T-helper 2 cell treated with Interferon-gamma antibody and Interleukin-4, amounts not matched to agents 100 ng/mL and 5 ng/mL, for 36 hours (primary cell): ENCODE measurements at regions not wholly inside any gene's neighbourhood (a gene's known extent, or its start where the extent isn't known, plus 50 kb on each side); places are given as distances from the start of the nearest gene placed in this dataset.
"Not testable (repeated sequence)": the region's sequence is repeated elsewhere in the genome, so short reads cannot be mapped to it uniquely, and the experiment has no call there.

ENCODE experiments used
- intact Hi-C: fragments of 100-400 bp; cut with micrococcal nuclease; formaldehyde crosslinking; loops from one replicate; pipeline ENCODE4 v1.15.1; 2023

DNA sequence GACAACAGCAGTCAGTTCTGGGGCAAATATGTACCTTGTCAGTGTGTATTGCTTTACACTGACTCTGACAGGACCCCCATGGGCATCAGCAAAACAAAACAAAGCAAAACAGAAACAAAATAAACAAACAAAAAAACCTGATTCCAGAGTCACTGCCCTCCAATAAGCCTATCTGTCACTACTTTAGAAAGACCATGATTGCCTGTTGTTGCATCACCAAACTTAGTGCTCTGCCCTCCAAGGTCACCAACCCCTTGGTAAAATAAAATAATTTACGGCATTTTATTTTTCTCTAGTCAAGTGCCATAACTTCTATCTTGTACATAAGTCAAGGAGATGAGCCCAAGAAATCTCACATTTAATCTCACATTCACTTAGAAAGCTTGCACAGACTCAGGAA, 120.9 kb upstream of the ADAMTS3 start:
- intact Hi-C loops = no loop called here

DNA sequence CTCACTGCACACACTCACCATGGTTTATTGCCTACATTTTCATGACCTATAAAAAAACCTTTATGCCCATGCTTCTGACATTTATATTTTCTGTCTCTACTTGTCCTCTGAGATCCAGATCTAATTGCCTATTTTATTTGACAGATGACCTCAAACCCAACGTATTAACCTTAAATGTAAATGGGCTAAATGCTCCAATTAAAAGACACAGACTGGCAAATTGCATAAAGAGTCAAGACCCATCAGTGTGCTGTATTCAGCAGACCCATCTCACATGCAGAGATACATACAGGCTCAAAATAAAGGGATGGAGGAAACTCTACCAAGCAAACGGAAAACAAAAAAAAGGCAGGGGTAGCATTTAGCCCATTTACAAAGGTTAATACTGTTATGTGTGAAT, 117.4 kb upstream of the ADAMTS3 start:
- intact Hi-C loops = not testable (repeated sequence)

DNA sequence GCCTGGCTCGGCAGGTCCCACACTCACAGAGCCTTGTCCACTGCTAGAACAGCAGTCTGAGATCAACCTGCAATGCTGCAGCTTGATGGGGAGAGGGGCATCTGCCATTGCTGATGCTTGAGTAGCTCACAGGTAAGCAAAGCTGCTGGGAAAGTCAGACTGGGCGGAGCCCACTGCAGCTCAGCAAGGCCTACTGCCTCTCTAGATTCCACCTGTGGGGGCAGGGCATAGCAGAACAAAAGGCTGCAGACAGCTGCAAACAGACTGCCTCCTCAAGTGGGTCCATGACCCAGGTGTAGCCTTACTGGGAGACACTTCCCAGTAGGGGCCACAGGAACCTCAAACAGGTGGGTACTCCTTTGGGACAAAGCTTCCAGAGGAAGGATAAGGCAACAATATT, 110.6 kb upstream of the ADAMTS3 start:
- intact Hi-C loops = no loop called here

DNA sequence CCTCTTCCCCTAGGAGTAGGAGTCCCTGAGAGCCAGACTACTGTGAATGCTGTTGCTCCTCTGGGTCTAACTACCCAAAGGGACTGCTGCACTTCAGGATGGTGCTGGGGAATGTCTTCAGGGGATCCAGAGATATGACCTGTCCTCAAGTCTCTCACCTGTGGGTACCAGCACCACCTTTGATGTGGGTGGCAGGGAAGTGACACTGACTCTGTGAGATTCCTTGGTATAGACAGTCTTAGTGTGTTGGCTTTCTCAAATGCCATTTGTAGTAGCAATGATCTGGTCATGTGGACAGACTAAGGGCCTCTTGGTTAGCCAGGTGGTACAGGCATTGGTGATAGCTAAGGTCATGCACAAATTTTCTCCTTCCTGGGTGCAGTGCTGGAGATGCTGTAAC, 108.9 kb upstream of the ADAMTS3 start:
- intact Hi-C loops = no loop called here

DNA sequence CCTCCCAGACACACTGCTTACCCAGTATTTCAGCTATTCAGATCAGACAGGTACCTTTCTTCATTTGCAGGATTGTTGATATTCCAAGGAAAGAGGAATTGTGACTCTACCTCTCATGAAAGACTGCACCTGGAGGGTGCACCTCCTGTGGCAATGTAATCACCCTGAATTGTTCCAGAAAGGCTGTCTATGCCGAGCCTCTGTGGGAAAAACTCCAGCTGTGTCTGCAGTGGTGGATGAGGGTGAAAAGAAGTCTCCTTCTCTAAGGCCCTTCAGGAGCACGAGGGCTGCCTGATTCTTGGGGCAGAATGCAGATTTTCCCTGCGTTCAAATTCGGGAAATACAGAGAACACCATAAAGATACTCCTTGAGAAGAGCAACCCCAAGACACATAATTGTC, 108.2 kb upstream of the ADAMTS3 start:
- intact Hi-C loops = no loop called here

DNA sequence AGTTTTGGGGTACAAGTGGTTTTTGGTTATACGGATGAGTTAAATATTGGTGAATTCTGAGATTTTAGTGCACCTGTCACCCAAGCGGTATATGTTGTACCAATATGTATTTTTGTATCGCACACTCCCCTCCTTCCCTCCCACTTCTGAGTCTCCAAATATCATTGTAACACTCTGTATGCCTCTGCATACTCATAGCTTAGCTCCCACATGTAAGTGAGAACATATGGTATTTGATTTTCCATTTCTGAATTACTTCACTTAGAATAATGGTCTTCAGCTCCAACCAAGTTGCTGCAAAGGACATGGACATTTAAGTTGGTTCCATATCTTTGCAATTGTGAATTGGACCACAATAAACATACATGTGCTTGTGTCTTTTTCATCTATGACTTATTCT, 103.0 kb upstream of the ADAMTS3 start:
- intact Hi-C loops = no loop called here

DNA sequence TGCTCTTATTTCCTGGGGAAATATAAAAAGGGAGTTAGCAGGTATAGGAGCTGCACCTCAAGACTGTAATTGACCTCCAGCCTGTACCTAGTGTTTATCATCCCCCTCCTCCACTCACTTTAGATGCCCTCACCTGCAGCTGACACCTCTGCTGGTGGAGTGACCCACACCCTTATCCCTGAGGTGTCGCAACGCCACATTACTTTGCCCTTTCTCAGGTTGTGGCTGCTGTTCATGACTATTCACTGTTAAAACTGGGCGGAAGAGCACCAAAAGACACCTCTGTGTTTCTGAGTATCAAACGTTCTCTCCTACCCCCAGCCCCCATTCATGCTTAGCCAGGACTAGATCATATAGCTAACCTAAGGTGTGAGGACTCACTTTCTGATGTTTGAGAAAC, 101.5 kb upstream of the ADAMTS3 start:
- intact Hi-C loops = no loop called here

DNA sequence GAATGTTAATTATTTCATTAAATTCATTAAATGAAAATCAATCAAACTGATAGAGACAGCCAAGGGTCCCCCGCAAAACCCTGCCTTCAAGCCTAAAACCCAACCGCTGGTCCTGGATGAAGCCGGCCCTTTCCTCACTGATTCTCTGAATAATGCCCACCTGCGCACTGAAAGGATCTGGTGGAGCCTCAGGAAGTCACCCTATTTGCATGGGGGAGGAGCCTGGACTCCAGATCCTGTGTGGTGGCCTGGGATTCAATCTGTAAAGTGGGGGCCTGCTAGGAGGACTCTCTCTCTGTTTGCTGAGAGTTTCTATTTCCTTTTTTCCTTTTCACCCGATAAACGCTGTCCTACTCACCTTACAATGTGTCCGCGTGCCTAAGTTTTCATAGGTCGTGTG, 97.9 kb upstream of the ADAMTS3 start:
- intact Hi-C loops = no loop called here

DNA sequence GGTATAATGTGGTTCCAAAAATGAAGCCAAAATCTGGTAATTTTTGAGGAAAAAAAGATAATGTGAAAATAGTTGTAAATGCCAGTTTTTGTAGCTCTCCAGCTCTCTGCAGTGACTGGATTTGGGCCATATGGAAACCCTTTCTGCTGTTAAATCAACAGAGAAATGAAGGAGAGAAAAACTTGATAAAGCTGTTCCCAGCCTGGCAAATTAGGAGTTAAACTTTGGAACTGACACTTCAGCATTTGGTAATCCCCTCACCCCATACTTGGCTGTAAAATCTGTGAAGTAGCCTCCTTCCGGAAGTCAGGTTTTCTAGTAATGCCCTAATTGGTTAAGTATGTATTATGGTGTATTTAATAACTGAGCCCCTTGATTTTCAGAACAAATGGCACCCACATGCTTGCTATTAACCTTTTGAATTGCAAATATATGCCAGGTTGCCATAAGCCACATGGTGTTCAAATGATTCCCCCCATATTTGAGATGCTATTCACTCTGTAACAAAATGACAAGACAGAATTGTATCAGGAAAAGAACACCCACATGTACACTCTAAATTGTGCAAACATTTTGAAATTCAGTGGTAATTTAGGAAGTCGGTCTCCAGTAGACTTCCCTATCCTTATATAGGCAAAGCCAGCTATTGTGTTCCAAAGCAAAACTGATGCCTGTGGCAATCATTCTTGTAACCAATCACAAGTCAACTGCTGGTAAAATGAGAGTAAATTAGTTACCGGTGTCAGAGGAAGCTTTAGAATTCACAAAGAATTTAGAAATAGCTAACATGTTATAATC, 96.3 kb upstream of the ADAMTS3 start:
- intact Hi-C loops = no loop called here

DNA sequence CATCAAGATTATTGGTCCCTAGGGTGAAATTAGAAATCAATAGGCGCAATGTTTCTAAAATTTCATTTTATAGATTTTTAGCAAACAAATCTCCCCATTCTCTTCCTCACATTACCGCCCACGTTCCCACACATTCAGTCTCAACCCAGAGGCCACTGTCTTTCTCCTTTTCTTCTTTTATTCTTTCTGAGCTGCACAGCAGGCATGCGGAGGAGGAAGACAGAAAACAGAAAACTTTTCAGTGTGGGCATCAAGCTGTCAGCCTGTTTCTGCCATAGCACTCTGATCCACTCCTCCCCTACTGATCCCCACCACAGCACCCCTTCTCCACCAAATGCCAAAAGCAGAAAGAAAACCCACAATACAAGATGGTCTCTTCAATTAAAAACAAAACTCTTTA, 94.8 kb upstream of the ADAMTS3 start:
- intact Hi-C loops = no loop called here

DNA sequence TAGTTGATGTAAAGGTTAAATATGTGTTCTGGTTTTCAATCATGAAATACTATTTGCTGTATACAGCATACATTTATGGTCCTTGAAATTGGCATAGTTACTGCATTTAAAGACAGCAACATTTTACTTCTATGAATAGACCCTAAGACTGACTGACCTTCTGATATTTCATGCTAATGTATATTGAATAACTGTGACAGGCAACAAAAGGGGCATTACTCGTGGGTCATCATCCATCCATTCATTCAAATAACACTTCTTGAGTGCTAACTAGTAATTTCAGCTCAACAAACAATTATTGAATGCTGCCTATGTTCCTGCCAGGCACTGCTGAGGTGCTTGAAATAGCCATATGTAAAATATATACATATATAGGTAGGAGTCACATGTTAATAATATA, 92.8 kb upstream of the ADAMTS3 start:
- intact Hi-C loops = no loop called here

DNA sequence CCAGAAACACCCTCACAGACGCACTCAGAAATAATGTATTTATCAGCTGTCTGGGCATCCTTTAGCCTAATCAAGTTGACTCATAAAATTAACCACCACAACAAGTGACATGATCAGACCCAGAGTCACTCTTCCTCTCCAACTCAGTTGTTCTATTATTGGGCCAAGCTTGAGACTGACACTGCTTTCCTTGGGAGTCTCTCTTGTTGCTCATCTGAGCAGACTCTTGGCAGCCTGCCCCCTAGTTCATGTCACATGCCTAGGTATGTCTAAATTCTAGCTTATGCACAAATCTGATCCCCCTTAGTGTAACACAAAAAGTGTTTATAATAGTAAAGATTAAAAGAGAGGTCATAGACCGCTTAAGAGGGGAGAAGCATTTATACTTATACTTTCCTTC, 72.6 kb upstream of the ADAMTS3 start:
- intact Hi-C loops = no loop called here

DNA sequence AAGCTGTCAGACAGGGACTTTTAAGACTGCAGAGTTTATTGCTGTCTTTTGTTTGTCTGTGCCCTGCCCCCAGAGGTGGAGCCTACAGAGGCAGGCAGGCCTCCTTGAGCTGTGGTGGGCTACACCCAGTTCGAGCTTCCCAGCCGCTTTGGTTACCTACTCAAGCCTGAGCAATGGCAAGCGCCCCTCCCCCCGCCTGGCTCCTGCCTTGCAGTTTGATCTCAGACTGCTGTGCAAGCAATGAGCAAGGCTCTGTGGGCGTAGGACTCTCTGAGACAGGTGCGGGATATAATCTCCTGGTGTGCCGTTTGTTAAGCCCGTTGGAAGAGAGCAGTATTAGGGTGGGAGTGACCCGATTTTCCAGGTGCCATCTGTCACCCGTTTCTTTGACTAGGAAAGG, 67.8 kb upstream of the ADAMTS3 start:
- intact Hi-C loops = not testable (repeated sequence)

DNA sequence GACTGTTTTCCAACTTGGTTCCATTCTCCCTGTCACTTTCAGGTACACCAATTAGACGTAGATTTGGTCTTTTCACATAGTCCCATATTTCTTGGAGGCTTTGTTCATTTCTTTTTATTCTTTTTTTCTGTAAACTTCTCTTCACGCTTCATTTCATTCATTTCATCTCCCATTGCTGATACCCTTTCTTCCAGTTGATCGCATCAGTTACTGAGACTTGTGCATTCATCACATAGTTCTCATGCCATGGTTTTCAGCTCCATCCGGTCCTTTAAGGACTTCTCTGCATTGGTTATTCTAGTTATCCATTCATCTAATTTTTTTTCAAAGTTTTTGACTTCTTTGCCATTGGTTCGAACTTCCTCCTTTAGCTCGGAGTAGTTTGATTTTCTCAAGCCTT, 66.9 kb upstream of the ADAMTS3 start:
- intact Hi-C loops = not testable (repeated sequence)

DNA sequence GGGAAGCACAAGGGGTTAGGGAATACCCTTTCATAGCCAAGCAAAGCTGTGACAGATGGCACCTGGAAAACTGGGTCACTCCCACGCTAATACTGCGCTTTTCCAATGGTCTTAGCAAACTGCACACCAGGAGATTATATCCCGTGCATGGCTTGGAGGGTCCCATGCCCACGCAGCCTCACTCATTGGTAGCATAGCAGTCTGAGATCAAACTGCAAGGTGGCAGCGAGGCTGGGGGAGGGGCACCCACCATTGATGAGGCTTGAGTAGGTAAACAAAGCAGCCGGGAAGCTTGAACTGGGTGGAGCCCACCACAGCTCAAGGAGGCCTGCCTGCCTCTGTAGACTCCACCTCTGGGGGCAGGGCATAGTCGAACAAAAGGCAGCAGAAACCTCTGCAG, 63.2 kb upstream of the ADAMTS3 start:
- intact Hi-C loops = not testable (repeated sequence)

DNA sequence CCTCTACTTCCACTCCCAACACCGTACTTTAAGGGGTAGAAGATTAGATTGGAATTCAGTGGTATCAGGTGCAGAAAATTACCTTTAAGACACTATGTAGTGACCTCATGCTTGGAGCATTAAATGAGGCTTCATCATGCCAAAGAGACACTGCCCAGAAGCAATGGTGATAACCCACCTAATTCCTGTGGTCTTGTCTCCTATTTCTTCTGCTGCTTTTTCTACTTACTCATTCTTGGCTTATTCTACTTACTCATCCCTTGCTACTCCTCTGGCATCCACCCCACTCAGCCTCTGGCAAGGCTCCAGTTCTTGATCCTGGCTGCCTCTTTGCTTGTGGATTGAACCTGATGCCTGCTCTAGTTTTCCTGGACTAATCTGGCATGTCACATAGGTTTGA, 62.3 kb upstream of the ADAMTS3 start:
- intact Hi-C loops = no loop called here

DNA sequence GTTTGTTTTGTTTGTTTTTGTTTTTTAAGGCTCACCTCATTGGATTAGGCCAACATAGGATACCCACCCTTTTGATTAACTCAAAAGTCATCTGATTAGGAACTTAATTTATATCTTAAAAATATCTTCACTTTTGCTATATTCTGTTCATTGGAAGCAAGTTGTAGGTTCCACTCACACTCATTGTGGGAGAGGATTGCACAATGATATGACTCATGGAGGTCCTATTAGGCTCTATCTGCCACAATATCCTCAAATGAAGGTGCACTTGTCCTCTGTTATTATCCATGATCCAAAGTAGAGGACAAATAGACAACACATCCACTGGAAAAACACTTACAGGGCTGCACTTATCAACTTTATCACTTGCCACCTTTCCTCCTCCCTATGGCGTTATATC, 60.5 kb upstream of the ADAMTS3 start:
- intact Hi-C loops = no loop called here

DNA sequence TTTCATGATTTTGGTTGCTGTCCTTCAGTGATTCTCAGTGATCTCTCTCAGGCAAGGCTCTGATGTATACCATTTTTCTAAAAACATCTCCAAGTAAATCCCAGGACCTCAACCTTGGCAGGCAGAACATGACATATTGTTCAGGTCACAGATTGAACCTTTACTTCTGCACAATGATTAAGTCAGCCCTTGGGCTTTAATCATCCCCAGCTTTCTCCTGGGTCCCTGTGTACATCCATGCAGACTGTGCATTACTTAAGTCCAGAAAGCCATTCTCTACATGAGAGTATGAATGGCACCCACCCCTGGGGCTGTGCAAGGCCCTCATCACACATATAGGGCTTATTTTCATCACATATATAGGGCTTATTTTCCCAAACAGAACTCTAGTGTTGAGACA, 58.7 kb upstream of the ADAMTS3 start:
- intact Hi-C loops = no loop called here
